ENCODE measurements at regions not wholly inside any gene's neighbourhood (a gene's known extent, or its start where the extent isn't known, plus 50 kb on each side); places are given as distances from the start of the nearest gene placed in this dataset.

DNA sequence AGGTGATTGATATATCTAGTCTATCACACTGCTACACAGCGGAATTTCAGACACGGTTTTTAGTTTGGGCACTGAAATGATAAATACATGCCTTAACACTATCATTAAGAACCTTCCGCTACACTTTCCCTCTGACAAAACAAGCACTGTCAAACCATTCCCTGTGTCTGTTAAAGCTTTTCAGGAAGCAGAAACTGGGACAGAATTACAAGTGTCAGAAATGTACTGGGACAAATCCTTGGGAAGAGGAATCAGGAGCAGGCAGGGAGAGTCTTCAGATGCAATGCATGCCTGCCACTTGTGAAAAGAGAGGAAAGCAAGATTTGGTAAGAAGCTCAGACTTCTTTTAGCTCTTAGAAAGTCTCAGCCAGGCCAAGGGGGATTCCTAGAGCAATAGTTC, 196.8 kb upstream of the PTPRZ1 start:
- TF ChIP-seq POLR2A (IDR thresholded peaks at IDR 0.05; ENCODE audit: low read depth, low read length) = no peak
- TF ChIP-seq POLR2AphosphoS5 (IDR thresholded peaks at IDR 0.05; ENCODE audit: low read depth, low read length) = no peak
- TF ChIP-seq PAX5 (IDR thresholded peaks at IDR 0.05; ENCODE audit: insufficient read depth, low read length, severe bottlenecking) = no peak
- TF ChIP-seq TAF1 (IDR thresholded peaks at IDR 0.05; ENCODE audit: low read depth, low read length) = no peak
- no peak for TF ChIP-seq SPI1 (IDR thresholded peaks at IDR 0.05; ENCODE audit: low read depth, low read length)
- no peak for TF ChIP-seq POU2F2 (IDR thresholded peaks at IDR 0.05; ENCODE audit: low read depth, low read length)

All from GM12891 (cell line).